K562 (cell line): ENCODE measurements at regions not wholly inside any gene's neighbourhood (a gene's known extent, or its start where the extent isn't known, plus 50 kb on each side); places are given as distances from the start of the nearest gene placed in this dataset.

Experiments used
- ATAC-seq: fragments of 200-7000 bp; cut with Tn5 transposase; 3 replicates; pipeline ENCODE4 v1.9.1; 2020; ENCODE audit warnings: moderate library complexity
- BruUV-seq: library from RNA; stranded (reverse); fragments of 400-500 nt; replicated peaks from 2 replicates; lab custom pipeline; 2021; lab: Mats Ljungman, UMichigan
- CTCF ChIA-PET: fragments of 300-600 bp; formaldehyde crosslinking; extraction: SDS; loops from one replicate; lab custom pipeline; 2021; ENCODE audit warnings: low intra/inter-chr PET ratio; lab: Yijun Ruan, JAX
- POLR2A ChIA-PET: fragments of 300-600, 350-650 bp; sonication (Branson Sonifier 250); formaldehyde crosslinking; extraction: SDS; loops from one replicate; lab custom pipeline; 2021; ENCODE audit warnings: antibody characterized with exemption, inconsistent platforms; lab: Yijun Ruan, JAX
- DNase-seq, 4 experiments: peaks; one replicate each; pipeline versions ENCODE4 v3.0.0 to v3.0.0-alpha.2; 2011 to 2018; ENCODE audit warnings: low spot score in 3 of 4, mixed read lengths in 3 of 4; ENCODE audit errors: extremely low read depth in 1 of 4
- FAIRE-seq: peaks from 2 replicates; lab custom pipeline; 2011; peaks lifted over from hg19 to GRCh38; lab: Jason Lieb, UNC
- H2AFZ ChIP-seq: 2 replicates; pipeline ENCODE4 v1.6.0; 2011; ENCODE audit warnings: low read depth, low read length, control low read depth, inconsistent platforms
- H3K27ac ChIP-seq: fragments of 200-600 bp; 3 replicates; pipeline ENCODE4 v1.8.0; 2011; ENCODE audit warnings: low read depth, mild to moderate bottlenecking, control low read depth, inconsistent platforms, low read length, moderate library complexity, mixed read lengths; ENCODE audit errors: extremely low read depth
- H3K27me3 ChIP-seq, 2 experiments: fragments of 300-600 bp in 1 of 2; 2 replicates in 1 of 2; 3 replicates in 1 of 2; pipeline versions ENCODE4 v1.6.0 to v1.8.0; 2011; ENCODE audit warnings: inconsistent platforms in 2 of 2, low read length in 2 of 2, mild to moderate bottlenecking in 1 of 2, mixed read lengths in 1 of 2, moderate library complexity in 1 of 2; ENCODE audit not compliant: control insufficient read depth in 2 of 2, insufficient read depth in 2 of 2
- H3K36me3 ChIP-seq: fragments of 300-600 bp; 3 replicates; pipeline ENCODE4 v1.8.0; 2011; ENCODE audit warnings: mild to moderate bottlenecking, low read length, inconsistent platforms; ENCODE audit not compliant: control insufficient read depth, insufficient read depth
- H3K4me1 ChIP-seq, 2 experiments: fragments of 200-600 bp in 1 of 2; replicated peaks in 1 of 2; 2 replicates in 1 of 2; 3 replicates in 1 of 2; pipeline versions ENCODE4 v1.5.1 to v1.8.0; 2011; ENCODE audit warnings: inconsistent platforms in 2 of 2, low read length in 2 of 2, mild to moderate bottlenecking in 1 of 2, mixed read lengths in 1 of 2, moderate library complexity in 1 of 2; ENCODE audit not compliant: control insufficient read depth in 2 of 2, insufficient read depth in 2 of 2
- H3K4me2 ChIP-seq: 2 replicates; pipeline ENCODE4 v1.6.1; 2011; ENCODE audit warnings: low read length, control low read depth, inconsistent platforms, mixed read lengths; ENCODE audit not compliant: insufficient read depth
- H3K4me3 ChIP-seq: fragments of 200-600 bp; sonication (generic), shearing (Covaris generic); 2 replicates; pipeline ENCODE4 v1.5.1; 2016; ENCODE audit warnings: control low read depth, inconsistent platforms
- H3K79me2 ChIP-seq: fragments of 200-600 bp; 3 replicates; pipeline ENCODE4 v1.8.0; 2011; ENCODE audit warnings: low read length, inconsistent platforms; ENCODE audit not compliant: control insufficient read depth, insufficient read depth
- H3K9ac ChIP-seq, 2 experiments: 2 replicates each; pipeline versions ENCODE4 v1.6.0 to v1.6.1; 2011; ENCODE audit warnings: low read depth in 2 of 2, low read length in 2 of 2, control low read depth in 1 of 2, inconsistent platforms in 1 of 2, mild to moderate bottlenecking in 1 of 2, mixed read lengths in 1 of 2; ENCODE audit not compliant: insufficient read depth in 1 of 2
- H3K9me1 ChIP-seq: one replicate; pipeline ENCODE4 v1.6.0; 2011; ENCODE audit warnings: inconsistent platforms, mild to moderate bottlenecking, low read length, moderate library complexity; ENCODE audit not compliant: control insufficient read depth, insufficient read depth
- H3K9me3 ChIP-seq: replicated peaks from 2 replicates; pipeline ENCODE4 v1.5.1; 2011; ENCODE audit warnings: low read depth, low read length, inconsistent platforms; ENCODE audit not compliant: control insufficient read depth, insufficient read depth
- H4K20me1 ChIP-seq: replicated peaks from 2 replicates; pipeline ENCODE4 v1.6.1; 2011; ENCODE audit warnings: low read length, inconsistent platforms, mixed read lengths; ENCODE audit not compliant: control insufficient read depth, insufficient read depth
- CEBPB ChIP-seq: fragments of 450-650 bp; IDR thresholded peaks from 2 replicates; pipeline ENCODE4 v1.6.1; 2016; ENCODE audit warnings: missing genetic modification characterization, missing compliant biosample characterization
- CEBPG ChIP-seq, 3 experiments: fragments of 200-800 bp in 1 of 3; sonication (Bioruptor generic) in 1 of 3; sonication (generic) in 1 of 3; formaldehyde crosslinking in 1 of 3; IDR thresholded peaks in 2 of 3; conservative IDR thresholded peaks in 1 of 3; 2 replicates each; pipeline versions ENCODE4 v1.6.1 to v1.8.0; 2016 to 2022; ENCODE audit warnings: missing compliant biosample characterization in 2 of 3, missing genetic modification characterization in 2 of 3, mild to moderate bottlenecking in 1 of 3, missing genetic modification reagents in 1 of 3
- FOXK1 ChIP-seq: sonication (generic); formaldehyde crosslinking; IDR thresholded peaks from 2 replicates; pipeline ENCODE4 v1.8.0; 2022; ENCODE audit warnings: missing genetic modification reagents, mild to moderate bottlenecking, borderline replicate concordance
- FOXP1 ChIP-seq: sonication (generic); formaldehyde crosslinking; IDR thresholded peaks from 2 replicates; pipeline ENCODE4 v1.8.0; 2022; ENCODE audit warnings: mild to moderate bottlenecking, missing genetic modification reagents
- POLR2A ChIP-seq: fragments of 450-650 bp; conservative IDR thresholded peaks from 2 replicates; pipeline ENCODE4 v1.6.1; 2016
- SMARCC2 ChIP-seq: fragments of 450-650 bp; IDR thresholded peaks from 2 replicates; pipeline ENCODE4 v1.6.1; 2017; ENCODE audit warnings: antibody characterized with exemption, moderate library complexity, mild to moderate bottlenecking, low read depth
- SRSF7 ChIP-seq: fragments of 200-400 bp; formaldehyde crosslinking; optimal IDR thresholded peaks from 2 replicates; pipeline ENCODE3; 2017; ENCODE audit warnings: mild to moderate bottlenecking, low read depth, low read length
- TBL1XR1 ChIP-seq, 2 experiments: IDR thresholded peaks; 2 replicates each; pipeline ENCODE4 v1.6.1; 2012; ENCODE audit warnings: improper control_type of control experiment in 2 of 2, low read length in 2 of 2, mild to moderate bottlenecking in 1 of 2
- ZNF175 ChIP-seq: fragments of 200-800 bp; sonication (Bioruptor generic); IDR thresholded peaks from 2 replicates; pipeline ENCODE4 v1.6.1; 2016; ENCODE audit warnings: low read depth, mild to moderate bottlenecking, missing genetic modification characterization, missing compliant biosample characterization
- ZNF778 ChIP-seq: fragments of 450-650 bp; formaldehyde crosslinking; IDR thresholded peaks from 2 replicates; pipeline ENCODE4 v1.4.0; 2020; ENCODE audit warnings: mild to moderate bottlenecking, moderate library complexity
- WGBS: fragments of 100-300 bp; shearing (Covaris generic); methylation state at CpG from one replicate; pipeline ENCODE4 v1.1.6; 2016; ENCODE audit warnings: low coverage, mixed read lengths; ENCODE audit not compliant: insufficient coverage; ENCODE audit errors: missing lambda C conversion rate; 5-methylcytosine and 5-hydroxymethylcytosine counted together
- in situ Hi-C: fragments of 300-500 bp; cut with MboI; formaldehyde crosslinking; loops from 4 replicates; pipeline ENCODE4 v1.15.0; 2018; ENCODE audit warnings: inconsistent platforms, mixed read lengths
- intact Hi-C: fragments of 100-400 bp; cut with micrococcal nuclease; formaldehyde crosslinking; loops from 2 replicates; pipeline ENCODE4 v1.14.2; 2022

- BruUV-seq: no TSS peak
- Histone ChIP-seq H3K4me2 (no peak overlapping the region), H3K27me3 (no peaks in the 10 kb centered on the region), H4K20me1 (no peaks in the 10 kb centered on the region), H3K4me1 (no peaks in the 10 kb centered on the region), H3K9me1 (no peaks in the 10 kb centered on the region), H3K79me2 (no peaks in the 10 kb centered on the region), H3K4me3 (no peak overlapping the region), H3K9ac (no peak overlapping the region), H3K9me3 (no peaks in the 10 kb centered on the region), H3K27ac (no peak overlapping the region), H3K36me3 (no peaks in the 10 kb centered on the region), H2AFZ (no peak overlapping the region)
- ChIA-PET CTCF (no interaction called here), POLR2A (no interaction called here)
- ATAC-seq: no peak
- DNase-seq: no peak
- 3% methylated on average over 2 of the region's 2 CpGs for WGBS
- no peak for FAIRE-seq
- peak; percentile 57 for TF ChIP-seq CEBPB (tag)
- no peak for TF ChIP-seq ZNF175 (CRISPR knock-in tag)
- TF ChIP-seq ZNF778: no peak
- no peak for TF ChIP-seq POLR2A
- TF ChIP-seq CEBPG (CRISPR knock-in tag; IDR thresholded peaks at IDR 0.05): no peak
- peak in 1 of 2 experiments; percentile 89; a peak in 2 of 4 replicates for TF ChIP-seq CEBPG (tag; conservative IDR thresholded peaks at IDR 0.05 in 1 of 2, IDR thresholded peaks at IDR 0.05 in 1 of 2)
- no peak for TF ChIP-seq SMARCC2
- no peak for TF ChIP-seq FOXP1 (CRISPR knock-in tag)
- TF ChIP-seq TBL1XR1 (IDR thresholded peaks at IDR 0.05; ENCODE audit: low read length in 2 of 2): no peak
- TF ChIP-seq SRSF7: no peak
- TF ChIP-seq FOXK1 (CRISPR knock-in tag): no peak
- intact Hi-C loops: no loop called here
- in situ Hi-C loops: no loop called here
Observed at GRCh38 chr7:118662266-118662665, 437.8 kb downstream of the ANKRD7 start.
